ENCODE measurements at regions not wholly inside any gene's neighbourhood (a gene's known extent, or its start where the extent isn't known, plus 50 kb on each side); places are given as distances from the start of the nearest gene placed in this dataset.

DNA sequence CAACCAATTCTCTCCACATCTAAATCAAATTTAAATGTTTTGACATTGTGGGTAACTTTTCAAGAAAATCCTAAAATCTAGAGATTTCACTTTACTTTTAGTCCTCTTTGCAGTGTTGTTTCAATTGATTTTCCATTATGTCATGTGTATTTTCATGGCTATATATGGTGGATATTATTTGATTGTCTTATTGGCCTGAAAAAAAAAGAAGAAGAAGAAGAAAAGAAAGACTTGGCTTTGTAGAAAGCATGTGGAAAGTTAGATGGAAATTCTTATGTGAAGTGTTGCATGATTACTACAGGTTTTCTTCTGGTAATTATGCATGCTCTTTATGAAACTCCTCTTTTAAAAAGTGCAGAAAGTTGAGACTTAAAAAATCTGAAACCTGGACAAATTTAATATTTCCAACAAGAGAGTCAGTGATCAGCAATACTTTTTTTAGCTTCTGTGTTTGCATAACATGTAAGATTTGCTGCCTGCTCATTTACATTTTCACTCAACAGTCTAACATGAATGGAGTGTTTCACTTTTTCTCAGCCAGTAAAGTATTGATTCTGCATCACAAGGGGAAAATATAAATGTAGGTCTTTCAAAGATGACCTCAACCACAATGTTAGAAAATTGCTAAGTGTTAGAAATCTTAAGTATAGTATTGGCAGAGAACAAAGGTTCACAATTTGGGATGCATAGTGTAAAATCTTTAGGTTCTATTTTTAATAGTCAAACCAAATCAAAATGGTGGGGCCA lies 438.7 kb downstream of the BCKDHB start:
- FAIRE-seq (no peak), DNase-seq (ENCODE audit: extremely low spot score, insufficient read length, low read depth) (no peak)

GRCh38 chr6:80544555-80544954 lies 438.1 kb downstream of the BCKDHB start:
- FAIRE-seq (no peak), DNase-seq (ENCODE audit: extremely low spot score, insufficient read length, low read depth) (no peak)

GRCh38 chr6:80543598-80544222 lies 437.2 kb downstream of the BCKDHB start:
- DNase-seq (ENCODE audit: extremely low spot score, insufficient read length, low read depth) (no peak), FAIRE-seq (no peak)

GRCh38 chr6:80543151-80543550 lies 436.7 kb downstream of the BCKDHB start:
- FAIRE-seq: no peak

DNA sequence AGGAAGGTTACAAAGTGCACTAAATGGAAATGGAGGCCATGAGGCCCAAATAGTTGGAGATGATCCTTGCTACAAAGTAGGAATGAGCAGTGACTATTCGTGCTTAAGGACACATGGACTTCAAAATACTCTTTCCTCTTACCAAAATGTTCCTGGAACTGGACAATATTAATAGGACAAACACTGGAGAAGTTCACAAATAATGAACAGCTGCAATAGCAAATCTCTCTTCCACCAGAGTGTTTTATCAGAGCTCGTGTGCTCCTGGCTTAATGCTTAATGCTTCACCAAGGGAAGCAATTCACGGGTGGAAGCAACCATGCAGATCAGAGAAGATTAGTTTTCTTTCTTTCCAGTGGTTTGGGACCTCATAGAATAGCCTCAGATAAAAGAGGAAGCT lies 435.4 kb downstream of the BCKDHB start:
- DNase-seq (ENCODE audit: extremely low spot score, insufficient read length, low read depth): no peak

More at GRCh38 chr6:80543151-80543550, 436.7 kb downstream of the BCKDHB start:
- no peak for DNase-seq (ENCODE audit: extremely low spot score, insufficient read length, low read depth)

GRCh38 chr6:80541181-80541580 lies 434.7 kb downstream of the BCKDHB start:
- no peak for FAIRE-seq
- no peak for DNase-seq (ENCODE audit: extremely low spot score, insufficient read length, low read depth)

More for the DNA sequence above, 435.4 kb downstream of the BCKDHB start:
- FAIRE-seq: no peak

GRCh38 chr6:80540700-80541099 lies 434.2 kb downstream of the BCKDHB start:
- no peak for DNase-seq (ENCODE audit: extremely low spot score, insufficient read length, low read depth)
- FAIRE-seq: no peak

- no peak for DNase-seq (ENCODE audit: extremely low spot score, insufficient read length, low read depth)
- FAIRE-seq: no peak
Measured at GRCh38 chr6:80537118-80537972, 430.9 kb downstream of the BCKDHB start.

DNA sequence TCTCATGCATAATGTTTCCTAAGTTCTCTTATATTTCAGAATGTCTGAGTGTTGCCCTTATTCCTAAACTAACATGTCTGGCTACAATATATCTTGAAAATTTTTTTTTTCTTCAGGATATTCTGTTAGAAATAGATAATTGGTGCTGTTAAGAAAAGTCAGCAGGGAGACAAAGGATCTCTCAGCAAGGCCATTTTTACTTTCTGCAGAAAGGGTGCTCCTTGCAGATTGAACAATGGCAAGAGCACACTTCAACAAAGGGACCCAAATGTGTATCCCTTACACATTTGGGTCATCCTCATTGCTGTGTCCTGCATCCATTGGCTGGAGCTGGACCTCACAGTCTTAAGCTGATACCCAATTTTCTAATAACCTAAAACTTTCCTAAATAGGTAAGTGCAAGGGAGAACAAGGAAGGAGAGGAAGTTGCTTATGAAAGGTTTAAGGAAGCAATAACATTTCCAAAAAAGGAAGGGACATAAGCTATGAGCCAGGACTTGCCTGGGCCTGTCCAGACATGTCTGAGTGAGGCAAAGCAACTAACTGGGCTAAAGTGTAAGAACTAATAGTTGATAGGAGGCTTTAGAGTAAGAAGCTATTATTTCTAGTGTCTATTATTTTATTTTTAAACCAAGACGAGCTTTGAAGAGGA lies 429.6 kb downstream of the BCKDHB start:
- DNase-seq (ENCODE audit: extremely low spot score, insufficient read length, low read depth) (no peak), FAIRE-seq (no peak)

DNA sequence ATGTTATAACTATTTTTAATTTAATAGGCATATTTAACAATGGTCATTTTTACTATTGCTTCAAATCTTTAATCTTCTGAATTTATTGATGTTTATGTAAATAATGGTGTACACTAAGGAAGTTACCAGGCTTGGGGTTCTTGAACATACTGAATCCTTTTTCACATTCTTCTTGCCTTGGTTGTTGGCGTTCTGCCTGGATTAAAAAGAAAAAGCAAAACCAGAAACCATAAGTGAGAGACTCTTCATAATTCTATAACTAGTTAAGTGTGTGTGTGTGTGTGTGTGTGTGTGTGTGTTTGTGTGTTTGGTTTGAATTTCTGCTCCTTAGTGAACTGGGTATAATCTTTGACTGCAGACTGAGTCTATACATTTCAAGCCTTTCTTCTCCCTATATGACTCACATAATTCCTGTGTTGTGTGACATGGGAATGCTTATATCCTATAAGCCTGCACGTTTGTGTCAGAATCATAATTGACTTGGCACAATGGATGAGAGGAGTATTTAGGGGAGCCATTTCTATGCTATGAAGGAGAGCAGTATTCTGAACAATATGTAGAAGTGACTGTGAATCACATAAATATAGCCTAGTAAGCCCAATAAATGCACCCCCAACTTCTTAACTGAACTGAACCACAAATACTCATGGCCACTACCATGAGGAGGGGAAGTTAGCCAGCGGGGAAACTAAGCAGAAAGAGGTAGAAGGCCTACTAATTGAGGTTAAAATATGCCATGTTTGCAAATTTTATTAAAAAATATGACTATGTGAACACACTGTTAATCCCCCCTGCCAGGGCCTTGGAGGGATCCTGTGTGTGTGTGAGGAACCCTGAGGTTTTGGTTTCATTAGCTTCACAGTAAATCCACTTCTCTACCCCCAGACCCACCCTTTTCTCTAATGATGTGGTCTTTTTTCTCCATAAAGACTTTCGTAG lies 425.5 kb downstream of the BCKDHB start:
- no peak for FAIRE-seq
- no peak for DNase-seq (ENCODE audit: extremely low spot score, insufficient read length, low read depth)

- FAIRE-seq (no peak), DNase-seq (ENCODE audit: extremely low spot score, insufficient read length, low read depth) (no peak)
Measured at GRCh38 chr6:80530103-80530502, 423.6 kb downstream of the BCKDHB start.

GRCh38 chr6:80528115-80528514 lies 421.6 kb downstream of the BCKDHB start:
- no peak for FAIRE-seq
- DNase-seq (ENCODE audit: extremely low spot score, insufficient read length, low read depth): no peak

DNA sequence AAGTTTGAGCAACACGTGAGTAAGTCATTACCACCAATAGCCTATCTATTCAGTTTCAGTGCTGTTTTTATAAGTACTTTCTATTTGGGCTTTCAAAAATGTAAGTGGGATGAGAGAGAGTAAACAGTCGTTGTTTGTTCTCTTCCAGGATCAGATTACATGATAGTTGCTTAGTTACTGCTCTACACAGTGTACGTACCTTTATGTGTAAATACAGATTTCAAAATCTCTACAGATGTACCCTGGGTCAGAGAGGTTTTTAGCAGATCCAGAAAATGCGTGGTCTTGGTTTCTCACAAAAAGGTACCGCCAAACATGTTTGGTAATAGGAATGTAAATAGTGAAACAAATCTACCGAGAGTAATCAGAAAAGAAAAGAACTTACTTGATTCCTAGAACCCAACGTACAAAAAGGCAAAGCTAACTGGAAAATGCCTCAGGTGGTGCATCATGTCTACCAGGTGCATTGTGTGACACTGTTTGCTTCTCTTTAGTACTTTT lies 421.1 kb downstream of the BCKDHB start:
- FAIRE-seq (no peak), DNase-seq (ENCODE audit: extremely low spot score, insufficient read length, low read depth) (no peak)

DNA sequence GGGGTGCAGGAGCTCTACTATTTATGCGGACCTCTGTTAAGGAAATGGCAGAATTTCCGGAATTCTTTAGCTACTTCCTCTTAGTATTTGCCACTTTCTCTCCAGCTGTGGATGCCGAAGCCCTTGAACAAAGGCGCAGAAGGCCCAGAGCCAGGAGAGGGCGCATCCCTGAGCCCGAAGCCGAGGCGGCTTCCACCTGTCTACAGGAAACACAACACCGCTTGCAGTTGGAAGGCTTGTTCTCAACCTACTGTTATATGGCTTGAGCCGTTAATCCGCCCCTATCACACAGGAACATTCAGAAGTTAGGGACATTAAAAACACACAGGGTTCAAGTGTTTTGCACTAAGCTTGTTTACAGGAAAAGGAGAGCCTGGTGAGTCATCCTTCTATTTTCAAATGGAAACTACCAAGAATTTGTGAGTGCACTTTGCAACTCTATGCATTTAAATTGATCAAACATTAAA lies 417.1 kb downstream of the BCKDHB start:
- DNase-seq (ENCODE audit: extremely low spot score, insufficient read length, low read depth) (no peak), FAIRE-seq (no peak)

DNA sequence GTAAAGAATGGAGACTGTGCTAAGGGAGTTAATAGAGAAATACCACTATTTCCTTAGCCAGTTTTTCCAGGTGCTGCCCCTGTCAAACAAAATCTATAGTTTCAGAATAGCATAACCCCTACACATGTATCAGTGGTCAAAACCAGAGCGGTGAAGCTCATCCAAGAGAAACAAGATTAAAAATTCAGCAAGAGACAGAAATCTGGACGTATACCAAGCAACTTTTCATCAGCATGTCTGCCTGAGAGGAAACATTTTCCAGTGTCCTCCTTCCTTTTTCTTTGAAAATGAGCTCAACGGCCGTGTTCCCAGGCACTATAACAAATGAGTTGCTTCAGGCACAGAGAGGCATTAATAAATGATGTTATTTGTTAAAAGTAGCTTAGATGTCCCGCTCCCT lies 416.5 kb downstream of the BCKDHB start:
- DNase-seq (ENCODE audit: extremely low spot score, insufficient read length, low read depth) (no peak), FAIRE-seq (no peak)

GRCh38 chr6:80522576-80522975 lies 416.1 kb downstream of the BCKDHB start:
- DNase-seq (ENCODE audit: extremely low spot score, insufficient read length, low read depth) (no peak), FAIRE-seq (no peak)

DNA sequence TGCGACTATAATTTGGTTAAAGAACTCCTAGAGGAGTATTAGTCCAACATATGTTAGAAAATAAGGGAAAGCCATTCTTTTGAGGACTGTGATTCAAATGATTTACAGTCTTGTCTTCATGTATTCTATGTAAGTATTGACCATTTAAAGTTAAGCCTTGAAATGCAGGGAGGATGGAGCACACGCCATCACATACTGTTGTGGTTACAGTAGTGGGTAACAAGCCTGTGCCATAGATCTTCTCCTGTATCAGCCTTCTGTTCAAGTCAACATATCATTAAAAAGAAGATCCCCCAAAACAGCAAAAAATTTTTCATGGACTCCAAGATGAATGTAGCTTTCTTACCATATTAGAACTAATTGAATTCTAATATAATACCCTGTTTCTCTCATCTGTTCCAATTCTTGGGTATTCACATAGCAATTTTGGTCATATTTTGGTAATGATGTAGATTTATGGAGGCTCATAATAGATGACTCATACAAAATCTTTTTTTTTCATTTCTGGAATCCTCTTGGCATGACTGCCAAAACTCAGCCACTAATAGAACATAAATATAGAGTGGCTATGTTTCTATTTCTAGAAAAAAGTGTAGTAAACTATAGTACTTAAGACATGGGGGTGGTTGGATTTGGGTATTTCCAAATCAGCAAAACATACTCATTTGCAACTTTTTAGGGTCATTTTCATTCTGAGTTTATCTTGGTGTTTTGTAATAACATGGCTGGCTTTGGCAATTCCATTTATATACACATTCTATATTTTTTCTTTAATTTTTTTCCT lies 413.5 kb downstream of the BCKDHB start:
- no peak for FAIRE-seq
- no peak for DNase-seq (ENCODE audit: extremely low spot score, insufficient read length, low read depth)

GRCh38 chr6:80517525-80517924 lies 411.1 kb downstream of the BCKDHB start:
- no peak for DNase-seq (ENCODE audit: extremely low spot score, insufficient read length, low read depth)
- no peak for FAIRE-seq
